Heart left ventricle (tissue), 16 donors: ENCODE measurements at regions not wholly inside any gene's neighbourhood (a gene's known extent, or its start where the extent isn't known, plus 50 kb on each side); places are given as distances from the start of the nearest gene placed in this dataset.
"Not testable (repeated sequence)": the region's sequence is repeated elsewhere in the genome, so short reads cannot be mapped to it uniquely, and the experiment has no call there.

ENCODE experiments used
- ATAC-seq, 4 donors: fragments of 200-7000 bp; cut with Tn5 transposase; one replicate each; pipeline ENCODE4 v1.9.1; 2020 to 2022; ENCODE audit warnings: moderate library complexity in 4 of 4, mild to moderate bottlenecking in 3 of 4, moderate number of reproducible peaks in 1 of 4
- DNase-seq, 5 donors: peaks; one replicate each; pipeline ENCODE4 v3.0.0-alpha.2; 2020
- H3K27ac ChIP-seq, 12 donors: fragments of 200-600 bp; sonication (generic) in 4 of 12; one replicate each; pipeline versions ENCODE4 v1.5.0 to v1.8.0; 2016 to 2022; ENCODE audit warnings: mild to moderate bottlenecking in 2 of 12
- H3K27me3 ChIP-seq, 9 donors: fragments of 200-600 bp; sonication (generic) in 2 of 9; one replicate each; pipeline versions ENCODE4 v1.5.1 to v1.8.0; 2016 to 2022; ENCODE audit warnings: mild to moderate bottlenecking in 3 of 9
- H3K36me3 ChIP-seq, 9 donors: fragments of 200-600 bp; sonication (generic) in 2 of 9; one replicate each; pipeline versions ENCODE4 v1.5.0 to v1.8.0; 2018 to 2022; ENCODE audit warnings: mild to moderate bottlenecking in 2 of 9
- H3K4me1 ChIP-seq, 12 donors: fragments of 200-600 bp; sonication (generic) in 4 of 12; one replicate each; pipeline versions ENCODE4 v1.5.0 to v1.8.0; 2016 to 2022; ENCODE audit warnings: mild to moderate bottlenecking in 3 of 12
- H3K4me3 ChIP-seq, 12 donors: fragments of 200-600 bp; sonication (generic) in 4 of 12; one replicate each; pipeline versions ENCODE4 v1.5.0 to v1.8.0; 2017 to 2022; ENCODE audit warnings: mild to moderate bottlenecking in 9 of 12, moderate library complexity in 4 of 12
- H3K9me3 ChIP-seq, 12 donors: fragments of 200-600 bp; sonication (generic) in 4 of 12; one replicate each; pipeline versions ENCODE4 v1.5.0 to v1.8.0; 2016 to 2022; ENCODE audit warnings: mild to moderate bottlenecking in 1 of 12
- POLR2A ChIP-seq, 2 donors: fragments of 450-650 bp; IDR thresholded peaks; one replicate each; pipeline ENCODE4 v1.6.1; 2017; ENCODE audit warnings: antibody characterized with exemption in 2 of 2, mild to moderate bottlenecking in 2 of 2, moderate library complexity in 2 of 2
- WGBS, 4 donors: extraction: QIAGEN DNeasy Blood & Tissue Kit in 2 of 4; methylation state at CpG; one replicate each; pipeline versions ENCODE4 v1.1.5 to v1.1.7; 2013 to 2018; 5-methylcytosine and 5-hydroxymethylcytosine counted together
- intact Hi-C, 10 donors: fragments of 100-400 bp; cut with DNase I; formaldehyde crosslinking; loops; one replicate each; pipeline versions ENCODE4 v1.11.1 to v1.14.2; 2022
- TF ChIP-seq, protein P1 (sequence below), 12 donors: fragments of 200-600 bp; sonication (generic) in 4 of 12; IDR thresholded peaks; one replicate each; pipeline versions ENCODE4 v1.5.0 to v1.8.0; 2018 to 2022; ENCODE audit warnings: antibody characterized with exemption in 12 of 12, mild to moderate bottlenecking in 5 of 12
- donor health status: ischemic (EF 13 %, LVEDD 7.1; RV severe dilation, severe dysfunction).
- donor health status: healthy with polysubstance abuse.
- donor health status: DM: no; HTN: yes; CAD: no.
- donor health status: DM: no; HTN: no; CAD: no.
- donor health status: ischemic (EF 25% LVEDD 6.9; RV normal size, moderate dysfunction).
- donor health status: ischemic (EF 25% LVEDD 5.7; RV mildly dilated, moderate dysfunction).
- donor health status: healthy.
- donor health status: DM: yes; HTN: yes; CAD: no.
- donor health status: ischemic (EF 35%, LVEDD 5.7; RV mildly dilated, moderate dysfunction).
- donor health status: nonischemic (EF 11% LVEDD 7.7; RV severe dilation, severe dysfunction).
- donor health status: DM: yes; HTN: yes; CAD: no.
- donor health status: PGD.
- donor health status: ischemic (EF 29% LVEDD 5.4; RV normal size, mild dysfunction).
- donor health status: nonischemic (EF 23%, LVEDD 6.1; RV moderate dilation, normal function).

DNA sequence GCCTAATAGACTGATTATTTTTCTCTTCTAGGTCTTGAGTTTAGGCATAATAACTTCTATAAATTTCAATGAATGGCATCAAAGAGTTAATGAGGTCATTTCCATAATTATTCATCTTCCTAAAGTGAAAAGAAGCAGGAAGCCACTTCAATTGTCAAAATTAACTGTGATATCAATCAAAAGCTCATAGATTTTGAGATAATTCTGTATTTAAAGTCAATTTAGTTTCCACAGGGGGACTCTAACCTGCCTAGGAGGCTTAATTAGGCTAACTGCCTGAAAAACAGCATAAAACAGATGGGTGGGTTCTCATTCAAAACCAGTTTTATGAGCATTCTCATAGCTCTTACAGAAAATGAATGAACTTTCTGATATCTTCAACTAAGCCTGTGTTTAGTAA lies 177.8 kb downstream of the OTOL1 start:
- intact Hi-C loops: no loop called here
- Histone ChIP-seq H3K4me3 (no peak overlapping the region), H3K4me1 (no peaks in the 10 kb centered on the region), H3K27me3 (no peaks in the 10 kb centered on the region), H3K9me3 (peaks cover 0 to 11% (median 0%) of the 10 kb centered on the region in 12 donors), H3K36me3 (no peaks in the 10 kb centered on the region), H3K27ac (no peak overlapping the region)
- TF ChIP-seq, protein P1, sequence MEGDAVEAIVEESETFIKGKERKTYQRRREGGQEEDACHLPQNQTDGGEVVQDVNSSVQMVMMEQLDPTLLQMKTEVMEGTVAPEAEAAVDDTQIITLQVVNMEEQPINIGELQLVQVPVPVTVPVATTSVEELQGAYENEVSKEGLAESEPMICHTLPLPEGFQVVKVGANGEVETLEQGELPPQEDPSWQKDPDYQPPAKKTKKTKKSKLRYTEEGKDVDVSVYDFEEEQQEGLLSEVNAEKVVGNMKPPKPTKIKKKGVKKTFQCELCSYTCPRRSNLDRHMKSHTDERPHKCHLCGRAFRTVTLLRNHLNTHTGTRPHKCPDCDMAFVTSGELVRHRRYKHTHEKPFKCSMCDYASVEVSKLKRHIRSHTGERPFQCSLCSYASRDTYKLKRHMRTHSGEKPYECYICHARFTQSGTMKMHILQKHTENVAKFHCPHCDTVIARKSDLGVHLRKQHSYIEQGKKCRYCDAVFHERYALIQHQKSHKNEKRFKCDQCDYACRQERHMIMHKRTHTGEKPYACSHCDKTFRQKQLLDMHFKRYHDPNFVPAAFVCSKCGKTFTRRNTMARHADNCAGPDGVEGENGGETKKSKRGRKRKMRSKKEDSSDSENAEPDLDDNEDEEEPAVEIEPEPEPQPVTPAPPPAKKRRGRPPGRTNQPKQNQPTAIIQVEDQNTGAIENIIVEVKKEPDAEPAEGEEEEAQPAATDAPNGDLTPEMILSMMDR (IDR thresholded peaks at IDR 0.05): no peak
- TF ChIP-seq POLR2A (IDR thresholded peaks at IDR 0.05): no peak
- no peak for ATAC-seq
- no peak for DNase-seq

DNA sequence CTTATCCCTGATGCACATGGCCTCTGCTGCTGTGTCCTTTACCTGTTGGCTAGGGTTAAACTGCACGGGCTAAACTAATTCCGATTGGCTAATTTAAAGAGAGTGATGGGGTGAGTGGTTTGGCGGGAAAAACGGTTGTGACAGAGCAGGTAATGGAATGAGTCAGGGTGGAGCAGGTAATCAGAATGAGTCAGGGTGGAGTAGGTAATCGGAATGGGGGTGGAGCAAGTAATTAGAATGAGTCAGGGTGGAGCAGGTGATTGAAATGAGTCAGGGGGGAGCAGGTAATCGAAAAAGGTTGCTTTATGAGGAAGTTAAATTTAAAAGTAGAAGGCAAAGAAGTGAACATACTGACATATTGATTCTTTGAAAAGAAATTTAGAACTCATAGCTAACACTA lies 185.2 kb downstream of the OTOL1 start:
- H3K27ac ChIP-seq, H3K4me1 ChIP-seq, H3K9me3 ChIP-seq, DNase-seq, H3K36me3 ChIP-seq, intact Hi-C loops, H3K27me3 ChIP-seq, ATAC-seq, H3K4me3 ChIP-seq: not testable (repeated sequence)
- WGBS, 4 donors: 82 to 89% (median 84%) methylated on average over 6 of the region's 6 CpGs

DNA sequence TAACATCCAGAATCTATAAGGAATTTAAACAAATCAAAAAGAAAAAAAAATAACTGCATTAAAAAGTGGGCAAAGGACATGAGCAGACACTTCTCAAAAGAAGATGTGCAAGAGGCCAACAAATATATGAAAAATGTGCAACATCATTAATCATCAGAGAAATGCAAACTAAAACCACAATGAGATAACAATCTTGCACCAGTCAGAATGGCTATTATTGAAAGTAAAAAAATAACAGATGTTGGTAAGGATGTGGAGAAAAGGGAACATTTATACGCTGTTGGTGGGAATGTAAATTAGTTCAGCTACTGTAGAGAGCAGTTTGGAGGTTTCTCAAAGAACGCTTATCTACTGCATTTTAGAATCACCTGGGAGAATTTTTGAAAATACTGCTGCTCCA lies 186.1 kb downstream of the OTOL1 start:
- ATAC-seq (no peak), DNase-seq (no peak)
- H3K4me1 ChIP-seq: no peaks in the 10 kb centered on the region
- H3K36me3 ChIP-seq: no peaks in the 10 kb centered on the region
- WGBS, 4 donors: 59 to 63% (median 62%) methylated on average over 2 of the region's 2 CpGs
- intact Hi-C loops: no loop called here
- peaks cover 0 to 7% (median 0%) of the 10 kb centered on the region in 12 donors for H3K9me3 ChIP-seq
- no peaks in the 10 kb centered on the region for H3K27me3 ChIP-seq
- no peak overlapping the region for H3K27ac ChIP-seq
- TF ChIP-seq, protein P1 (IDR thresholded peaks at IDR 0.05): no peak
- no peak for TF ChIP-seq POLR2A (IDR thresholded peaks at IDR 0.05)
- no peak overlapping the region for H3K4me3 ChIP-seq

DNA sequence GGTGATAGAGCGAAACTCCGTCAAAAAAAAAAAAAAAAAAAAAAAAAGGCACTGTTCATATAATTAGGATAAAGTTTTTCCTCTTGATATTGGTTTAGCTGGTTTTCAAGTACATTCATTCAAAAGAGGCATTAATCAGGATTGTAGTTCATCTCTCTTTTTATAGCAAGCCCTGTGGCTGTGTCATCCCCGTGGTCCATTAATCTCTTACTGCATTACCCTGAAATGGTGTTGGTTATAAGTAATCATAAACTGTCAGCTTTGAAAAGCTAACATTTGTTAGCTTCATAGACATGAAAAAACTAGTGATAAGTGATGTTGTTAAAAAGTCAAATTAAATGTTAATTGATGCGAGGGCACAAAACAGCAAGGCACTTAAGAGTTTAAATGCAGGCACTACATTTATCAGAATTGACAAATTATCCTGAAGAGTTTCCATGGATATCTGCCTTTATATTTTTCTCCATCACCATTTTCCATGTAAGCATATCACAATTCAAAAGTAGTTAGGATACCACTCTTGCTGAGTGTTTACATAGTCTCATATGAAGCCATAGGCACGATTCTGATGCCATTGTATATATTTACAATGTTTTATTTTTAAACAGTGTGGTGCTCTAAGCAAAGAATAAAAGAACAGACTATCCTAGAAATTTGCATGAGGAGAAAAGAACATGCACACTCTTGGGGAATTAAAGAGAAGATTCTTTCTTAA lies 193.1 kb downstream of the OTOL1 start:
- Histone ChIP-seq H3K27ac (no peak overlapping the region), H3K36me3 (no peaks in the 10 kb centered on the region), H3K9me3 (peaks cover 0 to 3% (median 0%) of the 10 kb centered on the region in 12 donors), H3K4me1 (no peaks in the 10 kb centered on the region), H3K27me3 (no peaks in the 10 kb centered on the region), H3K4me3 (no peak overlapping the region)
- ATAC-seq: no peak
- WGBS, 4 donors: 76 to 82% (median 80%) methylated on average over 5 of the region's 5 CpGs
- intact Hi-C loops: no loop called here
- no peak for DNase-seq
- TF ChIP-seq, protein P1 (IDR thresholded peaks at IDR 0.05): no peak
- no peak for TF ChIP-seq POLR2A (IDR thresholded peaks at IDR 0.05)

DNA sequence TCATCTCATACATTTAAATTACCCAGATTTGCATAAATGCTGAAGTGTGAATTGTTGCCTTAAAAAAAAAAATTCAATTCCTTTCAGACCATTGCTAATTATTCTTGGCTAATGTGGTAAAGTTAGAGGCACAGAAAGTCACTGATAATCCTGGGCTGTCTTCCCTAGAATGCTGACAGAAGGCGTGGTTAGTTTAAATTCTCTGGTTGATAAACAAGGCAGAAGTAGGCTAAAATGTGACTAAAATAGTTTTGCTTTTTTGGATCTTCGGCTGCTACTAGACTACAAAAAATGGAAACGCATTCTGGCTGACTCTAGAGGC lies 193.7 kb downstream of the OTOL1 start:
- no peak for TF ChIP-seq POLR2A (IDR thresholded peaks at IDR 0.05)
- TF ChIP-seq, protein P1 (IDR thresholded peaks at IDR 0.05): no peak
- DNase-seq (no peak), ATAC-seq (no peak)
- intact Hi-C loops: no loop called here
- Histone ChIP-seq H3K9me3 (peaks cover 0 to 3% (median 0%) of the 10 kb centered on the region in 12 donors), H3K27me3 (no peaks in the 10 kb centered on the region), H3K36me3 (no peaks in the 10 kb centered on the region), H3K27ac (no peak overlapping the region), H3K4me1 (no peaks in the 10 kb centered on the region), H3K4me3 (no peak overlapping the region)
- WGBS, 4 donors: 57 to 60% (median 59%) methylated on average over 3 of the region's 3 CpGs
